GM23248 (cell line): ENCODE measurements at regions not wholly inside any gene's neighbourhood (a gene's known extent, or its start where the extent isn't known, plus 50 kb on each side); places are given as distances from the start of the nearest gene placed in this dataset.

Experiments used
- DNase-seq: peaks from one replicate; pipeline ENCODE4 v3.0.0-alpha.2; 2015
- H2AFZ ChIP-seq: fragments of 200-600 bp; sonication (generic); 2 replicates; pipeline ENCODE4 v1.6.1; 2016; ENCODE audit warnings: antibody characterized with exemption
- H3F3A ChIP-seq: fragments of 200-600 bp; sonication (generic); 2 replicates; pipeline ENCODE4 v1.6.1; 2016; ENCODE audit warnings: mild to moderate bottlenecking, antibody characterized with exemption, mixed run types; ENCODE audit not compliant: insufficient read depth
- H3K27ac ChIP-seq: fragments of 200-600 bp; sonication (generic); 2 replicates; pipeline ENCODE4 v1.5.1; 2016; ENCODE audit warnings: mild to moderate bottlenecking
- H3K27me3 ChIP-seq: fragments of 200-600 bp; sonication (generic); replicated peaks from 2 replicates; pipeline ENCODE4 v1.6.1; 2016; ENCODE audit warnings: mild to moderate bottlenecking; ENCODE audit not compliant: insufficient read depth
- H3K36me3 ChIP-seq: fragments of 200-600 bp; sonication (generic); 2 replicates; pipeline ENCODE4 v1.6.1; 2016; ENCODE audit warnings: low read depth, mild to moderate bottlenecking
- H3K4me1 ChIP-seq: fragments of 200-600 bp; sonication (generic); 2 replicates; pipeline ENCODE4 v1.6.1; 2016; ENCODE audit warnings: mild to moderate bottlenecking; ENCODE audit not compliant: insufficient read depth
- H3K4me2 ChIP-seq: fragments of 200-600 bp; sonication (generic); one replicate; pipeline ENCODE4 v1.6.1; 2016; ENCODE audit warnings: mild to moderate bottlenecking; ENCODE audit not compliant: unreplicated experiment
- H3K4me3 ChIP-seq: fragments of 200-600 bp; sonication (generic); 2 replicates; pipeline ENCODE4 v1.5.1; 2016; ENCODE audit warnings: mild to moderate bottlenecking
- H3K79me2 ChIP-seq: fragments of 200-600 bp; sonication (generic); 2 replicates; pipeline ENCODE4 v1.6.1; 2016; ENCODE audit warnings: mild to moderate bottlenecking; ENCODE audit not compliant: insufficient read depth
- H3K9ac ChIP-seq: fragments of 200-600 bp; sonication (generic); 2 replicates; pipeline ENCODE4 v1.6.1; 2016; ENCODE audit warnings: mild to moderate bottlenecking
- H3K9me2 ChIP-seq: fragments of 200-600 bp; sonication (generic); 2 replicates; pipeline ENCODE4 v1.6.1; 2016; ENCODE audit warnings: mixed run types, mild to moderate bottlenecking, moderate library complexity; ENCODE audit not compliant: insufficient read depth
- H3K9me3 ChIP-seq: fragments of 200-600 bp; sonication (generic); one replicate; pipeline ENCODE4 v1.6.1; 2017; ENCODE audit warnings: low read depth
- H4K20me1 ChIP-seq: fragments of 200-600 bp; sonication (generic); 2 replicates; pipeline ENCODE4 v1.6.0; 2016; ENCODE audit not compliant: insufficient read depth
- EZH2 ChIP-seq: fragments of 200-600 bp; sonication (generic); IDR thresholded peaks from 2 replicates; pipeline ENCODE4 v1.6.1; 2018; ENCODE audit warnings: antibody characterized with exemption, mild to moderate bottlenecking; ENCODE audit not compliant: insufficient read depth, poor library complexity, severe bottlenecking
- EZH2phosphoT487 ChIP-seq: fragments of 200-600 bp; sonication (generic); IDR thresholded peaks from 2 replicates; pipeline ENCODE4 v1.6.1; 2018; ENCODE audit warnings: antibody characterized with exemption, moderate library complexity, mild to moderate bottlenecking, low read depth; ENCODE audit not compliant: insufficient read depth
- WGBS, 2 experiments: methylation state at CpG; one replicate each; pipeline ENCODE4 v1.1.6; 2015 to 2017; ENCODE audit warnings: low lambda C conversion rate in 2 of 2, low coverage in 1 of 2; ENCODE audit errors: missing lambda C conversion rate in 2 of 2; 5-methylcytosine and 5-hydroxymethylcytosine counted together
- in situ Hi-C: fragments of 300-500 bp; cut with MboI; formaldehyde crosslinking; loops from 2 replicates; pipeline ENCODE4 v1.15.0; 2020

- 41 to 42% methylated on average over 10 of the region's 10 CpGs for WGBS, 2 experiments
- no peak for TF ChIP-seq EZH2phosphoT487
- TF ChIP-seq EZH2 = no peak
- Histone ChIP-seq H3K27me3 (peaks cover 11% of the 10 kb centered on the region; the same call in 1 of the 2 replicates), H3K9ac (no peak overlapping the region), H3K4me3 (no peak overlapping the region), H3K9me3 (no peaks in the 10 kb centered on the region), H4K20me1 (no peaks in the 10 kb centered on the region), H3K79me2 (no peaks in the 10 kb centered on the region), H3K9me2 (no peaks in the 10 kb centered on the region), H3K27ac (no peak overlapping the region), H2AFZ (no peak overlapping the region), H3F3A (no peaks in the 10 kb centered on the region), H3K4me1 (no peaks in the 10 kb centered on the region), H3K36me3 (no peaks in the 10 kb centered on the region), H3K4me2 (no peak overlapping the region)
- no peak for DNase-seq
- in situ Hi-C loops = no loop called here
Observed at GRCh38 chr20:60096166-60096565, 137.9 kb downstream of the CDH26 start.

DNA sequence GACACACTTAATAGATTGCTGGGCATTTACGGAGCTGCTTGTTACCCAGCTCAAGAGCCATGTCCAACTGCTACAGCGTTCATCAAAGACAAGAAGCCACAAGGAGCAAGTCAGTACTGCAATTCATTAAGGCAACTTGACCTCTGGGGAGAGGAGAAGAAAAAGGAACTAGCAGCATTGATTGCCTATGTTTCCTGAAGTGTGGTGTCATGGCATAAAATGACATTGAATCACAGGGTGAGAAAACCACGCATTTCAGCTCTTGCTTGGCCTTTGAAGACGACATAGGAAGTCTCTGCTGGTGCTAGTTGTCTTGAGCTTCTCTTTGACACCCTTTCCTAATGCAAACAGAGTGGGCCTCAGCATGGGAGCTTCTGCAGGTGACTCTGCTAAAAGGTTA, 139.1 kb downstream of the CDH26 start:
- H3F3A ChIP-seq = no peaks in the 10 kb centered on the region
- H2AFZ ChIP-seq = no peak overlapping the region
- H3K36me3 ChIP-seq = no peaks in the 10 kb centered on the region
- no peaks in the 10 kb centered on the region for H4K20me1 ChIP-seq
- H3K9ac ChIP-seq = no peak overlapping the region
- TF ChIP-seq EZH2phosphoT487 (no peak), EZH2 (no peak)
- no peak overlapping the region for H3K4me3 ChIP-seq
- no peaks in the 10 kb centered on the region for H3K79me2 ChIP-seq
- H3K4me2 ChIP-seq = no peak overlapping the region
- no peak for DNase-seq
- in situ Hi-C loops = no loop called here
- no peaks in the 10 kb centered on the region for H3K4me1 ChIP-seq
- no peak overlapping the region for H3K27ac ChIP-seq
- whole genome bisulfite sequencing, 2 experiments = 44 to 51% methylated on average over 4 of the region's 4 CpGs
- peaks cover 13% of the 10 kb centered on the region; the same call in 1 of the 2 replicates for H3K27me3 ChIP-seq
- H3K9me3 ChIP-seq = no peaks in the 10 kb centered on the region
- no peaks in the 10 kb centered on the region for H3K9me2 ChIP-seq

DNA sequence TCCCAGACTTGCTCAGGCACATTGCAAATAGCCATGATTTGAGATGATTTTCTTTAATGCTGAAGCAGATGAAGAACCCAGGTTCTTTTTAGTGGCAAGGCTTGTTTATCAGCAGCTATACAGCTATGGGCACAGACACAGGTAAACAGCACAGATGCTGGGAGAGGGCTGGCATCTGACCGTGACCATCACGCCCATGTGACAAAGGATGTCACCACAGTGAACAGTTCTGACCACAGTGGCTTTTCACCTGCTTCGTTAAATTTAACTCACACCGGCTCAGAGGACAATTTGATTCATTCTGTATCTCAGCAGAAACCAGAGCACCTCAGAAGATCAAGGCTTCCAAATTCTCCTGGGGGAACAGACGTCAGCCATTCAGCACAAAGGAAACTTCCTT, 142.6 kb downstream of the CDH26 start:
- TF ChIP-seq EZH2phosphoT487 = no peak
- TF ChIP-seq EZH2 = no peak
- Histone ChIP-seq H2AFZ (no peak overlapping the region), H3K4me3 (no peak overlapping the region), H3K79me2 (no peaks in the 10 kb centered on the region), H4K20me1 (no peaks in the 10 kb centered on the region), H3K4me1 (no peaks in the 10 kb centered on the region), H3K9ac (no peak overlapping the region), H3F3A (no peaks in the 10 kb centered on the region), H3K9me3 (no peaks in the 10 kb centered on the region), H3K4me2 (no peak overlapping the region), H3K27me3 (peaks cover 13% of the 10 kb centered on the region; the same call in 1 of the 2 replicates), H3K27ac (no peak overlapping the region), H3K9me2 (no peaks in the 10 kb centered on the region), H3K36me3 (no peaks in the 10 kb centered on the region)
- 44 to 55% methylated on average over 5 of the region's 5 CpGs for WGBS, 2 experiments
- DNase-seq = no peak
- in situ Hi-C loops = no loop called here

GRCh38 chr20:60101201-60101890, 143.1 kb downstream of the CDH26 start:
- no peak for TF ChIP-seq EZH2phosphoT487
- no peak for TF ChIP-seq EZH2
- H3K9ac ChIP-seq = no peak overlapping the region
- H3K79me2 ChIP-seq = no peaks in the 10 kb centered on the region
- no peak for DNase-seq
- H3K9me2 ChIP-seq = no peaks in the 10 kb centered on the region
- H3K36me3 ChIP-seq = no peaks in the 10 kb centered on the region
- in situ Hi-C loops = no loop called here
- no peak overlapping the region for H3K4me2 ChIP-seq
- H3K4me1 ChIP-seq = no peaks in the 10 kb centered on the region
- H3K27me3 ChIP-seq = peaks cover 13% of the 10 kb centered on the region; the same call in 1 of the 2 replicates
- H3K4me3 ChIP-seq = no peak overlapping the region
- no peak overlapping the region for H3K27ac ChIP-seq
- no peaks in the 10 kb centered on the region for H4K20me1 ChIP-seq
- H3F3A ChIP-seq = no peaks in the 10 kb centered on the region
- no peaks in the 10 kb centered on the region for H3K9me3 ChIP-seq
- H2AFZ ChIP-seq = no peak overlapping the region
- 46 to 48% methylated on average over 13 of the region's 13 CpGs for WGBS, 2 experiments
